OCI-LY1 (cell line): ENCODE measurements at regions not wholly inside any gene's neighbourhood (a gene's known extent, or its start where the extent isn't known, plus 50 kb on each side); places are given as distances from the start of the nearest gene placed in this dataset.

Source experiments
- H2AFZ ChIP-seq: fragments of 200-600 bp; sonication (generic), shearing (Covaris generic); 2 replicates; pipeline ENCODE4 v1.6.0; 2014; ENCODE audit warnings: antibody characterized with exemption, mild to moderate bottlenecking, low read length
- H3F3A ChIP-seq: fragments of 200-600 bp; sonication (generic), shearing (Covaris generic); 2 replicates; pipeline ENCODE4 v1.6.0; 2014; ENCODE audit warnings: mild to moderate bottlenecking, antibody characterized with exemption, low read length, moderate library complexity; ENCODE audit not compliant: insufficient read depth
- H3K27ac ChIP-seq: fragments of 200-600 bp; sonication (generic); 2 replicates; pipeline ENCODE4 v1.5.1; 2014; ENCODE audit warnings: low read length, mixed run types, mild to moderate bottlenecking, low read depth; ENCODE audit not compliant: poor library complexity, severe bottlenecking
- H3K27me3 ChIP-seq: fragments of 200-600 bp; sonication (generic); 2 replicates; pipeline ENCODE4 v1.6.0; 2014; ENCODE audit warnings: antibody characterized with exemption, mild to moderate bottlenecking, low read length, moderate library complexity; ENCODE audit not compliant: insufficient read depth
- H3K36me3 ChIP-seq: fragments of 200-600 bp; sonication (generic); 2 replicates; pipeline ENCODE4 v1.6.1; 2014; ENCODE audit warnings: mild to moderate bottlenecking, antibody characterized with exemption, low read length, moderate library complexity, mixed read lengths; ENCODE audit not compliant: insufficient read depth
- H3K4me1 ChIP-seq: fragments of 200-600 bp; sonication (generic); 2 replicates; pipeline ENCODE4 v1.5.1; 2014; ENCODE audit warnings: mild to moderate bottlenecking, low read length, moderate library complexity; ENCODE audit not compliant: insufficient read depth, severe bottlenecking
- H3K4me2 ChIP-seq: fragments of 200-600 bp; sonication (generic), shearing (Covaris generic); 2 replicates; pipeline ENCODE4 v1.6.1; 2014; ENCODE audit warnings: low read length
- H3K4me3 ChIP-seq: fragments of 200-600 bp; sonication (generic); 2 replicates; pipeline ENCODE4 v1.5.1; 2014; ENCODE audit warnings: low read length, low read depth, mild to moderate bottlenecking, mixed read lengths; ENCODE audit not compliant: poor library complexity, severe bottlenecking
- H3K79me2 ChIP-seq: fragments of 200-600 bp; shearing (Covaris generic); 2 replicates; pipeline ENCODE4 v1.6.1; 2016; ENCODE audit warnings: mixed run types, low read length, mixed read lengths; ENCODE audit not compliant: insufficient read depth
- H3K9ac ChIP-seq: fragments of 200-600 bp; sonication (generic), shearing (Covaris generic); 2 replicates; pipeline ENCODE4 v1.6.1; 2014; ENCODE audit warnings: mild to moderate bottlenecking, low read length, mixed read lengths
- H3K9me2 ChIP-seq: fragments of 200-600 bp; sonication (generic), shearing (Covaris generic); 2 replicates; pipeline ENCODE4 v1.6.1; 2014; ENCODE audit warnings: low read depth, mild to moderate bottlenecking, low read length, mixed read lengths
- H3K9me3 ChIP-seq: fragments of 200-600 bp; shearing (Covaris generic); 2 replicates; pipeline ENCODE4 v1.6.1; 2014; ENCODE audit warnings: low read length, mixed read lengths
- H4K20me1 ChIP-seq: fragments of 200-600 bp; sonication (generic), shearing (Covaris generic); 2 replicates; pipeline ENCODE4 v1.6.0; 2016; ENCODE audit warnings: mild to moderate bottlenecking, low read length; ENCODE audit not compliant: insufficient read depth
- EZH2 ChIP-seq: fragments of 200-600 bp; sonication (generic), shearing (Covaris generic); IDR thresholded peaks from 2 replicates; pipeline ENCODE4 v1.8.0; 2017; ENCODE audit warnings: borderline replicate concordance, mixed run types, mild to moderate bottlenecking, antibody characterized with exemption, low read length, moderate library complexity, mixed read lengths
- TF ChIP-seq, protein P1 (sequence below): fragments of 200-600 bp; sonication (generic), shearing (Covaris generic); IDR thresholded peaks from 2 replicates; pipeline ENCODE4 v1.5.1; 2017; ENCODE audit warnings: mild to moderate bottlenecking, antibody characterized with exemption, low read length, moderate library complexity, mixed read lengths

GRCh38 chr1:25081496-25081895 lies 150.8 kb downstream of the SYF2 start:
- Histone ChIP-seq H3K4me3 (no peak overlapping the region), H3K9me3 (peaks cover 8% of the 10 kb centered on the region), H3K4me1 (no peaks in the 10 kb centered on the region), H2AFZ (no peak overlapping the region), H4K20me1 (no peaks in the 10 kb centered on the region), H3K79me2 (no peaks in the 10 kb centered on the region), H3K4me2 (no peak overlapping the region), H3K9ac (no peak overlapping the region), H3K9me2 (no peaks in the 10 kb centered on the region), H3K27me3 (peaks cover under 1% of the 10 kb centered on the region; the same call in 1 of the 2 replicates), H3K27ac (no peak overlapping the region), H3K36me3 (no peaks in the 10 kb centered on the region), H3F3A (no peaks in the 10 kb centered on the region)
- TF ChIP-seq, protein P1, sequence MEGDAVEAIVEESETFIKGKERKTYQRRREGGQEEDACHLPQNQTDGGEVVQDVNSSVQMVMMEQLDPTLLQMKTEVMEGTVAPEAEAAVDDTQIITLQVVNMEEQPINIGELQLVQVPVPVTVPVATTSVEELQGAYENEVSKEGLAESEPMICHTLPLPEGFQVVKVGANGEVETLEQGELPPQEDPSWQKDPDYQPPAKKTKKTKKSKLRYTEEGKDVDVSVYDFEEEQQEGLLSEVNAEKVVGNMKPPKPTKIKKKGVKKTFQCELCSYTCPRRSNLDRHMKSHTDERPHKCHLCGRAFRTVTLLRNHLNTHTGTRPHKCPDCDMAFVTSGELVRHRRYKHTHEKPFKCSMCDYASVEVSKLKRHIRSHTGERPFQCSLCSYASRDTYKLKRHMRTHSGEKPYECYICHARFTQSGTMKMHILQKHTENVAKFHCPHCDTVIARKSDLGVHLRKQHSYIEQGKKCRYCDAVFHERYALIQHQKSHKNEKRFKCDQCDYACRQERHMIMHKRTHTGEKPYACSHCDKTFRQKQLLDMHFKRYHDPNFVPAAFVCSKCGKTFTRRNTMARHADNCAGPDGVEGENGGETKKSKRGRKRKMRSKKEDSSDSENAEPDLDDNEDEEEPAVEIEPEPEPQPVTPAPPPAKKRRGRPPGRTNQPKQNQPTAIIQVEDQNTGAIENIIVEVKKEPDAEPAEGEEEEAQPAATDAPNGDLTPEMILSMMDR: no peak
- TF ChIP-seq EZH2: no peak

GRCh38 chr1:25080294-25081209 lies 150.5 kb upstream of the RUNX3 start:
- Histone ChIP-seq H3K9me2 (no peaks in the 10 kb centered on the region), H3K9ac (no peak overlapping the region), H3F3A (no peaks in the 10 kb centered on the region), H4K20me1 (no peaks in the 10 kb centered on the region), H3K4me2 (no peak overlapping the region), H2AFZ (no peak overlapping the region), H3K36me3 (no peaks in the 10 kb centered on the region), H3K4me3 (no peak overlapping the region), H3K9me3 (peaks cover 8% of the 10 kb centered on the region), H3K27me3 (peaks cover 9% of the 10 kb centered on the region; the same call in 1 of the 2 replicates), H3K79me2 (no peaks in the 10 kb centered on the region), H3K4me1 (no peaks in the 10 kb centered on the region), H3K27ac (no peak overlapping the region)
- TF ChIP-seq, protein P1: no peak
- TF ChIP-seq EZH2: no peak

DNA sequence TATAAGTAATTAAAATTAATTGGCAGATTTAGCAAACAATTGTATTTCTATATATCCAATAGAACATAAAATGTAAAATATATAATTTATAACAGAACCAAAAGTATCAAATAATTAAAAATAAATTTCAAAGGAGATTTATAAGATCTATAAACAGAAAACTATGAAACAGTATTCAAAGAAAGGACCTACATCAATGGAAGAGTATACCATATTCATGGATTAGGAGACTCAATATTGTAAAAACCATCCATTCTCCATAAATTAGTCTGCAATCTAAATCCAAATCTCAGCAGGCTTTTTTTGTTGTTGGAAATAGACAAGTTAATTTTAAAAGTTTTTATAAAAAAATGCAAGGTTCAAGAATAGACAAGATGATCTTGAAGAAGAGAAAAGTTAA lies 149.0 kb upstream of the RUNX3 start:
- Histone ChIP-seq H3K4me1 (no peaks in the 10 kb centered on the region), H3K79me2 (no peaks in the 10 kb centered on the region), H2AFZ (no peak overlapping the region), H3F3A (no peaks in the 10 kb centered on the region), H3K9me3 (peaks cover 8% of the 10 kb centered on the region), H3K36me3 (no peaks in the 10 kb centered on the region), H3K9me2 (no peaks in the 10 kb centered on the region), H3K9ac (no peak overlapping the region), H3K27me3 (peaks cover 9% of the 10 kb centered on the region; the same call in 1 of the 2 replicates), H3K27ac (no peak overlapping the region), H3K4me2 (no peak overlapping the region), H4K20me1 (no peaks in the 10 kb centered on the region), H3K4me3 (no peak overlapping the region)
- no peak for TF ChIP-seq EZH2
- TF ChIP-seq, protein P1: no peak
